Astrocyte of the hippocampus (primary cell): ENCODE measurements at regions not wholly inside any gene's neighbourhood (a gene's known extent, or its start where the extent isn't known, plus 50 kb on each side); places are given as distances from the start of the nearest gene placed in this dataset.
"Not testable (repeated sequence)": the region's sequence is repeated elsewhere in the genome, so short reads cannot be mapped to it uniquely, and the experiment has no call there.

ENCODE experiments used
- DNase-seq: peaks from one replicate; pipeline ENCODE4 v3.0.0; 2011; ENCODE audit warnings: low read depth, low spot score

GRCh38 chr5:117533792-117534191 is 959.2 kb upstream of the SEMA6A start:
- DNase-seq, result no peak

DNA sequence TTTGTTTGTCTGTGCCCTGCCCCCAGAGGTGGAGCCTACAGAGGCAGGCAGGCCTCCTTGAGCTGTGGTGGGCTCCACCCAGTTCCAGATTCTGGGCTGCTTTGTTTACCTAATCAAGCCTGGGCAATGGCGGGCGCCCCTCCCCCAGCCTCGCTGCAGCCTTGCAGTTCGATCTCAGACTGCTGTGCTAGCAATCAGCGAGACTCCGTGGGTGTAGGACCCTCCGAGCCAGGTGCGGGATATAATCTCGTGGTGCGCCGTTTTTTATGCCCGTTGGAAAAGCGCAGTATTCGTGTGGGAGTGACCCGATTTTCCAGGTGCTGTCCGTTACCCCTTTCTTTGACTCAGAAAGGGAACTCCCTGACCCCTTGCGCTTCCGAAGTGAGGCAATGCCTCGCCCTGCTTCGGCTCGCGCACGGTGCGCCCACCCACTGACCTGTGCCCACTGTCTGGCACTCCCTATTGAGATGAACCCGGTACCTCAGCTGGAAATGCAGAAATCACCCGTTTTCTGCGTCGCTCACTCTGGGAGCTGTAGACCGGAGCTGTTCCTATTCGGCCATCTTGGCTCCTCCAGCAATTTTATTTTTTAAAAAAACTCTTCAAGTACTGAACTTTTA is 958.5 kb upstream of the SEMA6A start:
- not testable (repeated sequence) for DNase-seq

GRCh38 chr5:117519957-117520500 is 945.4 kb upstream of the SEMA6A start:
- no peak for DNase-seq

- DNase-seq, result no peak
Observed at GRCh38 chr5:117504305-117504704, 929.7 kb upstream of the SEMA6A start.

DNA sequence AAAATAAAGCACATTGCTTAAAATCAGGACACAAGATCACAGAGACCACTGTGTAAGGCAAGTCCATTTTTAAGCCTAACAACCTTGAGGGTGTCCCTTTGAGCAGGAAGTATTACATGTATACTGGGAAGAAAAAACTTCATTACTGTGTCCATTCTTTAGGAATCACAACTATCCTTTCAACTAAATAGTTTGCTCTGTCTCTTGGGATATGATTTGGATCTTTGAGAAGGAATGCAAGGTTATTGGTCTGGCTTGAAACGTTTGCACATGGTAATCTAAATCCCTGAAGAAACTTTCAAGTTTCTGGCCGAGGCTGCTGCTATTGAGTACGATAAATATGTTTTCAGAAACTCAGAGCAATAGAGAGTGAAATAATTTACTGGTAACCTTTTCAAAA is 923.0 kb upstream of the SEMA6A start:
- no peak for DNase-seq

GRCh38 chr5:117496801-117497200 is 922.2 kb upstream of the SEMA6A start:
- DNase-seq, result no peak

DNA sequence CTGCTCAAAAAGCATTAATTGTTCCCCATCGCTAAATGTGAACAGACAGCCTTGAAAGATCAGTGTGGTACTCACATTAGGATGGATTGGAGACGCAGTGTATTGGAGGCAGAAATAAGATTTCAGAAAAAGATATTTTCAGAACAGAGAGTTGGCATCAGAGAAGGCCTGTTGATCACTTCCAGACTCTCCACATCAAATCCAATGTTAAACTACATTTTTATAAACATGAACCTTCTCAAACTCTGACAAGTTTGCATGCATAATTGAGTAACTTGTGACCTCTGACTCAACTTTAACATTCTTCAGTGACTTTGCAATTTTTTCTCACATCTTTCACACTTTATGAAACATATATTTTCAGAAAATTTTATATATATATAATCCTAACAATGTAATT is 919.6 kb upstream of the SEMA6A start:
- DNase-seq, result no peak

GRCh38 chr5:117488976-117489500 is 914.4 kb upstream of the SEMA6A start:
- peak; percentile 32 for DNase-seq

- no peak for DNase-seq
Observed at GRCh38 chr5:117487556-117487955, 912.9 kb upstream of the SEMA6A start.

- no peak for DNase-seq
Observed at GRCh38 chr5:117486879-117487391, 912.3 kb upstream of the SEMA6A start.

DNA sequence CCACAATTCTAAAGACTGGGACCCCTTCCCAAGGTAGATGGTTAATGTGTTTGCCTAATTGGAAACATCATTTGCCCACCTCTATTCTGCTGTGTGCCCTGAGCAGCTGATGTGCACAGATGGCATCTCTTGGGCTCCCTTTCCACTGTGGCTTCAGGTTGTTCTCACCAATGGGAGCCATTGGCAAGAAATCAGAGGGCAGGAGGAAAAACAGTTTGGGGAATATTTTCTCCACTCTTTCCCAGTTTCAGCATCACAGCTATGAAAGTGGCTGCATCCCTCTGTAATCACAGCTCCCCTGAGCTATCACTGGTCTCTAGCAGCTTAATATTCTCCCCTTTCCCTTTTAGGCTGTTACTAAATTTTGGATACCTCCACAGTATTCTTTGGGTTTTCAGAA is 911.6 kb upstream of the SEMA6A start:
- DNase-seq, result no peak

DNA sequence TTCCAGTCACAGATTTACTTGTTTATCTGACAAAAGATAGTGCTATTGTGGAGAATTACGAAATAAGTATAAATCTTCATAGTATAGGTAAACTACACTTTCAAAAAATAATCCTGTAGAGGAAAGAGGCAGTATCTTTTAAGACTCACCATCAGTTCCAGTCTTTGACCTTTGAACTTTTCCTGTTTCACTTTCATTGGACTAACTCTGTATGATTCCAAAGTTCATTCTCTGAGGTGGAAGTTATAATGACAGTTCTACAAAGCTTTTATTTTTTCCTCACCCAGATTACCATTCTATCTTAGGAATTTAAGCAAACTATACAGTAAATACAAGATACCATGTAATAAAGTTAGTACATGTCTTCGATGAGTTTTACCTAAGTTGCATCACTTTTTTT is 901.3 kb upstream of the SEMA6A start:
- DNase-seq, result no peak

GRCh38 chr5:117473165-117473564 is 898.5 kb upstream of the SEMA6A start:
- DNase-seq, result peak; percentile 70

DNA sequence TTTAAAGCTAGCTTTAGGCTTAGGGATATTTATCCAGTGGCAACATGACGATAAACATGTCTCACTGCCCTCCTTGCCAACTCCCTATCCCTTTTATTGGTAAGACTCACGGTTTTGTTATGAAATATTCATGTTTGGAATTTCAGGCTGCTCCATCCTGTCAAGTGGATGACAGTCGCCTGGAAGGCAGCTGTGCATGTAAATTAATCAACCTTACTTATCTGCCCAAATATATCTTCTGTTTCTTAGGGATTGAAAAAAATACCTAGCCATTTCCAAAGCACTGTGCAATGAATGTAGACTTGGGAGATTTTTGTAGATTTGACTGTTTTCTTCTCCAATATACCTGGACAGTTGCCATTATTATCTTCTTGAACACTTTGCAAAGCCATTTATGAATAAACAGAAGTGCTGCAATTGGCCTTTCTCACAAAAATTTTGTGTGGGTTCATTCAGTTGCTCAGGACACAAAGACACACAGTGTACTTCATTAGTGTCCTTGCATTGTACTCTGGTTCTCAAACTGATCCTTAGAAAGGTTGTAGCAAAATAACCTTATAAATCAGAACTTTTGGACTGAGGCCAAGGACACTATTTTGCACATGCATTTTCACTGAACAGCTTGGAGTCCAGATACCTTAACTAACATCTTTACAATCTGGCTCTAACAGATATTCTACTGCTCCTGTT is 889.4 kb upstream of the SEMA6A start:
- no peak for DNase-seq

DNA sequence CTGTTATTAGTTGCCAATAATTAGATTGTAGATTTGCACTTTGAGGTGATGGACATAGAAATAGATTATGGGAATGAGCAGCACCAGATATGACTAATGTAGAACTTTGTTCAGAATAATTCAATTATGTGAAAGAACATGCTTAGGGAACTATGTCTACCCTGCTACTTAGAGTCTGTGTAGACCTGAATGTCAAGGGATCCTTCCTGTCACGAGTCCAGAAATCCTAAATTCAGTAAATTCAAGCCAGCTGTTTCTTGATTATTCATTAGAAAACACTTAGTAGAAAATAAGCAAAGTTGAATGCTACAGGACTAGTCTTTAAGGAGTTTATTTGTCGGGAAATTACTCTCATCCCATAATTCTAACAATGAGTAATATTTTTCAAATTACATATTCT is 887.3 kb upstream of the SEMA6A start:
- DNase-seq, result no peak

DNA sequence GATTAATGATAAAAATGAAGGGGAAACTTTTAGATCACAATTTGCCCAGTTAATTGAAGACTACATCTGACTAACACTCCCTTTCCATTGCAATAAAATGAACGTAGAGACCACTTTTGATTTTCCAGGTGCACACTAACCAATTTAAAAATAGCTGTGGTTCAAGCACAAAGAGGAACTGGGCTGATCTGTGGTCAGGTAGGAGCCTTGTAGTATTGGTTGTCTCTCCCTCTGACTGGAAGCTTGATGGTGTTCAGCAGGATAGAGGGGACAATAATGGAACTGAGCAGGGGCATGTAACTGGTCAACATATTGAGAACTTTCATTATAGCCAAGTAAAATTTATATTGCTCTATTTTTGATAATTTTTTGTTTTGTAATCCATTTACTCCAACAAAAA is 886.8 kb upstream of the SEMA6A start:
- DNase-seq, result no peak

- DNase-seq, result no peak
Observed at GRCh38 chr5:117457656-117458055, 883.0 kb upstream of the SEMA6A start.

DNA sequence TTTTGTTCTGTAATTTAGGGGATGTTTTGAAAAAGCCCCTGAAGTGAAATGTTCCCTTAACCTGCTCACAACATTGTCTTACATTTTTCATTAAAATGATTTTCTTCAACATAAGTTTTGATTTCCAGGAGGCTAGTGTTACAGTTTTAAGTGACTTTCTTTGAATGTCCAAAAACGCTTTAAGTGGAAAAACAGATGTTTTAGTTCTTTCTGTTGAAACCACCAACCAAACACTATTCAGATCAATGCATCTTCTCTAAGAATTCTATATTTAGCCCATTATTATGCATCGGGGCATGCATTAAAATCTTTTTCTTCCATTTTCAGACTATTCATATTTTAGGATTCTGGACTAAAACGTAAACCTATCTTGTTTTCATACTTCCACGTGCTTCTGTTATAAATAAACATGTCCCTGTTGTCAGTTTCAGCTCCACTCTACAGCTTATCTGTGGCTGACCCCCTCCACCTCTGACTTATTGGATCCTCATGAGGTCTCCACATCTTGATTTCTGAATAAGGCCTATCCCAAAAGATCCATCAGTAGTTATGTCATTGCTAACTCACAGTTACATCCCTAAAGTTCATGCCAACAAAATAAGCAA is 882.3 kb upstream of the SEMA6A start:
- DNase-seq, result no peak

DNA sequence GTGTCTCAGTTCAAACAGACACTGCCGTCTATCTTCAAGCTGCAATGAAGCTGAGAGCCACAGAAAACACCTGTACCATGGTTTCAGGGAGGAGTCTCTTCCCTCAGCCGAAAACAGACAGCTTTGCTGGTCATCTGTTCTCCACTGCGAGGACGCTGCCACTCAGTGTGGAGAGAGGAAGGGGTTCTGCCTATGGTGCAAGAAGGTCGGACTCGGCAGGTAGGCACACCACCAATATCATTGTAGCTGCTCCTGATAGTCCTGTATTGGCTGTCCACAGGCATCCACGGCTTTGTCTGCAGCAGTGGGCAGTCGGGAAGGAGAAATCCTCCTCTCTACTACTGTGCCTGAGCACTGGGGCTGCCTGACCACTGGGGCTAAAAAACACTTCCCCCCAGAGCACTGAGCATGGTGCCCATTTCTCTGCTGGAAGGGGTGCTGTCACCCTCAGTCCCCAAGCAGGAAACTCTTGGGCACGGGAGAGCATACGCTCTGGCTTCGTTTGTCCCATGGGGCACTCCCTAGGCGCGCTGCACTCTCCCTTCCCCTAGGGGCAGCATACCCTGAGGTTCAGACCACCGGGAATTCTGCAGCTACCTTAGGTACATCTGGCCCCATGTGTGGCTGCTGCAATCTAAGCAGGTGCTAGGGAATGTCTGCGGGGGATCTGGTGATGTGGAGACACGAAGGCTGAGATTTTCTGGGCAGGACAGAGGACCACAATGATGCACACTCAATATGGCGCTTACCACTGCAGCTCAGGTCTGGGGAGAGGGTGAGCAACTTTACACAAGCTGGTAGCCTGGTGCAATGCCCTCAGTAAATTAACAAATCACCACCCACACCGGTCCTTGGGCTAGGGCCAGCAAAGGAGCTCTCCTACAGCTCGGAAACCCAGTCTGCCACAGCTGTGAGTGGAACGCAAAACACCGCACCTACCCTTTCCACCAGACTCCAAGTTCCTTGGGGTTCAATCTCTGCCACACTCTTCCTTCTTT is 880.9 kb upstream of the SEMA6A start:
- no peak for DNase-seq

DNA sequence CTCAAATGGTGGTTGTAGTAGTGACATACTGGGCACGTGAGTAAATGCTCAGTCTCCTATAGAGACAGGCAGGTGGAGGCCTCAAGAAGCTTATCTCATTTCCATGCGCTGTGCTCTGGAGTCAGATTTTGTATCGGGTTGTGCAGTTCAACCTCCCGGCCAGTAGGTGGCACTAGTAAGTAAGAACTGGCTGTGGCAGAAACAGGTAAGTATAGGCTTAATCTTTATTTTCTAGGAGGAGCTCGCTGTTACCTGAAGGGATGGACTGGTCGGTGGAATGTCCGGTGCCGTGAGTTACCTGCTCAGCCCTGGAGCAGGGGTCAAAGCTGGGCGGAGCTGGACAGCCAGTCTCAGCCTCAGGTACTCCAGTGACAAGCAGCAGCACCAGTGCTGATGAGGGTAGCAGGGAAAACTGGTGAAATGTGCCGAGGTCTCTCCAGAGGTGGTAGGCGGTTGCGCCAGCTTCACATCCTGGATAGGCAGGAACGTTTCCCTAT is 880.1 kb upstream of the SEMA6A start:
- peak; percentile 7 for DNase-seq

DNA sequence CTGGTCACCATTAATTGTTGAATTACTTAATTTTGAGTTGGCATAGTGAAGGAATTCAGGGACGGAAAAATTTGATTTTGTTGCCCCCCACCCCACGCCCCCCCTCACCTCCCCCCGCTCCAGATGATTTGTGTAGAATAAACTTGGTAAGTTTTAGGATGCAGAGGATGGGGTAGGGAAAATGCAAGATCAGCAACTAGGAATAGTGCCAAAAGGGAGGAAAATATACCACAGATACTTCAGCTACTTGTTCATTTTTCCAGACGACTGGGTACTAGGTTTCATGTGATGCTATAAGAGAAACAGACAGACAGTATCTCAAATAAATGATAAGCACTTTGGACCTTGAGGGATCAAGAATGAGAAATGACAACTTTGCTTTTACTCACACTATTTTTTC is 862.2 kb upstream of the SEMA6A start:
- DNase-seq, result no peak
